ENCODE measurements at regions not wholly inside any gene's neighbourhood (a gene's known extent, or its start where the extent isn't known, plus 50 kb on each side); places are given as distances from the start of the nearest gene placed in this dataset.

DNA sequence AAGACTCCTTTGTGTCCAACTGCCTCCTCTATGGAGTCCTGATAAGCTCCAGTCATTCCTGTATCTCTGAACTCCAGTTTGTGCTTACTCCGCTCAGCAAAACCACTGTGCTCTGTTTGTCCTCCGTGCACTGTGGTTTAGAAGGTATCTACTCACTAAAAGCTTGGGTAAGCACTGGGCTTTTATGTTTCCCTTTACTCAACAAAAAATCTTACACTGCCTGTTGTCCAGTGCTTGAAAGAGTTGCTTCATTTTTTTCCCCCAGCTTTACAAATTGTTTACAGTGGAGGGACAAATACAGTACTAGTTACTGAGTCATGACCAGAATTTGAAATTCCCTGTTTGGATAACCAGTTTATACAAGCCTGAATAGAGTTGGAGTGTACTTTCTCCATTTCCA, 545.3 kb upstream of the FAT1 start:
- TF ChIP-seq, protein P1, sequence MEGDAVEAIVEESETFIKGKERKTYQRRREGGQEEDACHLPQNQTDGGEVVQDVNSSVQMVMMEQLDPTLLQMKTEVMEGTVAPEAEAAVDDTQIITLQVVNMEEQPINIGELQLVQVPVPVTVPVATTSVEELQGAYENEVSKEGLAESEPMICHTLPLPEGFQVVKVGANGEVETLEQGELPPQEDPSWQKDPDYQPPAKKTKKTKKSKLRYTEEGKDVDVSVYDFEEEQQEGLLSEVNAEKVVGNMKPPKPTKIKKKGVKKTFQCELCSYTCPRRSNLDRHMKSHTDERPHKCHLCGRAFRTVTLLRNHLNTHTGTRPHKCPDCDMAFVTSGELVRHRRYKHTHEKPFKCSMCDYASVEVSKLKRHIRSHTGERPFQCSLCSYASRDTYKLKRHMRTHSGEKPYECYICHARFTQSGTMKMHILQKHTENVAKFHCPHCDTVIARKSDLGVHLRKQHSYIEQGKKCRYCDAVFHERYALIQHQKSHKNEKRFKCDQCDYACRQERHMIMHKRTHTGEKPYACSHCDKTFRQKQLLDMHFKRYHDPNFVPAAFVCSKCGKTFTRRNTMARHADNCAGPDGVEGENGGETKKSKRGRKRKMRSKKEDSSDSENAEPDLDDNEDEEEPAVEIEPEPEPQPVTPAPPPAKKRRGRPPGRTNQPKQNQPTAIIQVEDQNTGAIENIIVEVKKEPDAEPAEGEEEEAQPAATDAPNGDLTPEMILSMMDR (IDR thresholded peaks at IDR 0.05; ENCODE audit: control insufficient read depth, extremely low read depth, insufficient read depth), result no peak
- H3K4me3 ChIP-seq (ENCODE audit: low read depth, low read length), result no peak overlapping the region
- DNase-seq (ENCODE audit: low read depth), result no peak

DNA sequence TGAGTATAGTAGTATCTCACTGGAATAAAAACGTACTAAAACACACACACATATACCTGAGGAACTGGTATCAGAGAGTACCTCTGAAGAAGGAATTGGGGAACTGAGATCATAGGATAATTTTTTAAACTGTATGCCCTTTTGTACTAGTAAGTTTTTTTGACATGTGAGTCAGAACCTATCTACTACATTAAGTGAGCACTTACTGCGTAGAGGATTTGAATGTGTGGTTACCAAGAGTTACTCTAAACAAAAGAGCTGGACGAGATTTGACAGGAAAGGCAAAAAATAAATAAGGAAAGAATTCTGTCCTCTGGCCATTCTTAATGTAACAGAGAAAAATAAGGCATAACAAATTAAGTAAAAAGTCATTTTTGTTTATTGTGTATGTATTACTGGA, 546.5 kb upstream of the FAT1 start:
- DNase-seq (ENCODE audit: low read depth), result no peak
- no peak overlapping the region for H3K4me3 ChIP-seq (ENCODE audit: low read depth, low read length)
- TF ChIP-seq, protein P1 (IDR thresholded peaks at IDR 0.05; ENCODE audit: control insufficient read depth, extremely low read depth, insufficient read depth), result no peak

DNA sequence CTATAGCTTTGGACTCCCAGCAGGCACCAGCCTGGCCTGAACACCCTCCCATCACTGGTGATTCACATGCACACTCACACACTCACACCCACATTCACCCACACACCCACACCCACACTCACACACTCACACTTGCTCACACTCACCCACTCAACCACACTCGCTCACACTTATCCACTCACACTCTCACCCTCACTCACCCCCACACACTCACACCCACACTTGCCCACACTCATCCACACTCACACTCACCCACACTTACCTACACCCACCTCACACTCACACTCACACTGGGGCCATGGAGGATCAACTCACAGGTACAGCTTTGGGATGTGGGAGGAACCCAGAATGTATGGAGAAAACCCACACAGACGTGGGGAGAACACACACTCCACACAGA, 548.2 kb upstream of the FAT1 start:
- no peak overlapping the region for H3K4me3 ChIP-seq (ENCODE audit: low read depth, low read length)
- DNase-seq (ENCODE audit: low read depth), result no peak
- TF ChIP-seq, protein P1 (IDR thresholded peaks at IDR 0.05; ENCODE audit: control insufficient read depth, extremely low read depth, insufficient read depth), result no peak

DNA sequence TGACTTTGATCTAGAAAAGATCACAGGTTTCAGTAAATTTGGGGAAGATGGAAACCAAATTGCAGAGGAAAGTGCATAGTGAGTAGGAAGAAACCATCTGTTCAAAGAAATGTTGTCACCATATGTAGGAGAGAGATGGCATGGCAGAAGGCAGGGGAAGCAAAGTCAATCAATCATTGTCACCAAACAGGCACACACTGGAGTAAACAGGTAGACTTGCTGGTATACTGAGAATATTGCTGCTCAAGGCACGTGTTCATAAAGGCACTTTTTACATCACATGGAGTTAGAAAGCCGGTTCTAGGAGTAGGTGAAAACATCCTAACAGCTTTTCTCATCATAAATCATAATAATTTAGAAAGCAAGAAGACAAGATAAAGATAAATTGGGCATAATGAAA, 550.5 kb upstream of the FAT1 start:
- no peak for DNase-seq (ENCODE audit: low read depth)
- H3K4me3 ChIP-seq (ENCODE audit: low read depth, low read length), result no peak overlapping the region

DNA sequence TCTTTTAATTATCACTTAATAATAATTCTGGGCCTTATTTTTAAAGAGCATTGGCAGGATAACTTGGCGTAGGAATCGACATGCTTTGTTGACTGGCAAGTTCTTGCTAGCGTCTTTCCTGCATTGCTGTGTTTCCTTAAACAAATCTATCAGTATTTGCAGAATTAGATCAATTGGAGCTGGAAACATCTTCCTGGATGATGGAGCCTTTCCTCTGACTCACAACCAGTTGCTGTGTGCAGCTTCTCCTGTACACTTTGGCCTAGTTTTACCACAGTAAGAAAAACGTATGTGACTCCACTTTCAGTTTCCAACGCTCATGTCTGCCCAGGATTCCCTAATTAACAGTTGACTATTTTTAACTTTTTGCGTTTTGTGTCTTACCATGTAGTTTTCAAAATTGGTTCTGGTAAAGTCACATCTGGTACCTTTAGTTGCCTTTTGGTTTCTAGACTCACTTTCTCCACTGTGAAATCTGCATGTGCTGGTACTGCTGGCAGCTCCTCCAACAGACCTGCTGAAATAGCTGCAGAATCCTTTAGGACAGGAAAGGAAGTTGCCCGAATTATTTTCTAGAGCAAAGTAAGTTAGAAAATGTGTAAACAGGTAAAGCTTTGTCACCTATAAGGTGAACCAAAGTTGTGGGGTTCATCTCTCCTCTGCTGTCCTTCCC, 553.2 kb upstream of the FAT1 start:
- TF ChIP-seq, protein P1 (IDR thresholded peaks at IDR 0.05; ENCODE audit: control insufficient read depth, extremely low read depth, insufficient read depth), result no peak
- H3K4me3 ChIP-seq (ENCODE audit: low read depth, low read length), result no peak overlapping the region
- DNase-seq (ENCODE audit: low read depth), result no peak

More for the DNA sequence above, 550.5 kb upstream of the FAT1 start:
- TF ChIP-seq, protein P1 (IDR thresholded peaks at IDR 0.05; ENCODE audit: control insufficient read depth, extremely low read depth, insufficient read depth), result no peak

DNA sequence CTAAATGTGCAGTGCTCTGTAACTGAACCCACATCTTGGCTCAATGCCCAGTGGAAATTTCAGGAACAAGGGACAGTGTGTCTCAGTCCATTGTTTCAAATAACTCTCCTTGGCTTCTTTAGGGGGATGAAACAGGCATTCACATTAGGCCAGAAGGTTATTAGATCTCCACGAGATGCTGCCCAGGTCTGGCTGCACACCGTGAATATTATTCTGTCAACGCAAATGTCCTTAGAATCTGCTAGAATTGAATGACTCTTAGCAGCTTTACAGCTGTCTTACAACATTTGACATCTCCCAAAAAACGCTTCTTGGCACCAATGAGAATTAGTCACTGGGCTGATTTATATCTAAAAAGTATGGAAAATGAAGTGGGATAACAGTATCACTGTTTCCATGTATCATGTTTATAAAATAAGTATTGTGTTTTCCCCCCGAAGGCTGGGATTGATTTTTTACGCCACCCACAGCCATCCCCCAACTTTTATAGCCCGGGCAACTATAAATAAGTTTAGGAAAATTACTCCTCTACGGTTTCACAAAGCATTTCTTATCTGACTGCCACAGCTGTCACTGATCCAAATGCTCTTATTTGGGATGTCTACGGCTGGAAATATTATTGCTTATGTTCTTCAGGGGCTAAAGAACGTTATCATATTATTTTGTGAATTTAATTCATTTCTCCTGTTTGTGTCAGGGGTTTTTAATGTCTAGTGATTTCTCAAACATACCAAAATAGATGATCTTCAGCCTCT, 559.7 kb upstream of the FAT1 start:
- no peak for DNase-seq (ENCODE audit: low read depth)
- no peak overlapping the region for H3K4me3 ChIP-seq (ENCODE audit: low read depth, low read length)
- TF ChIP-seq, protein P1 (IDR thresholded peaks at IDR 0.05; ENCODE audit: control insufficient read depth, extremely low read depth, insufficient read depth), result no peak
